Fibroblast of mammary gland (primary cell): ENCODE measurements at regions not wholly inside any gene's neighbourhood (a gene's known extent, or its start where the extent isn't known, plus 50 kb on each side); places are given as distances from the start of the nearest gene placed in this dataset.

Experiments used
- DNase-seq: peaks from one replicate; pipeline ENCODE4 v3.0.0-alpha.2; 2010; ENCODE audit warnings: low read depth
- H3K4me3 ChIP-seq: 2 replicates; pipeline ENCODE4 v1.5.1; 2011; ENCODE audit warnings: low read depth, mild to moderate bottlenecking, low read length, moderate library complexity; ENCODE audit not compliant: control insufficient read depth
- TF ChIP-seq, protein P1 (sequence below): conservative IDR thresholded peaks from 2 replicates; pipeline ENCODE4 v1.5.1; 2011; ENCODE audit warnings: low read depth, low read length, inconsistent platforms; ENCODE audit not compliant: control insufficient read depth, insufficient read depth

- DNase-seq: no peak
- TF ChIP-seq, protein P1, sequence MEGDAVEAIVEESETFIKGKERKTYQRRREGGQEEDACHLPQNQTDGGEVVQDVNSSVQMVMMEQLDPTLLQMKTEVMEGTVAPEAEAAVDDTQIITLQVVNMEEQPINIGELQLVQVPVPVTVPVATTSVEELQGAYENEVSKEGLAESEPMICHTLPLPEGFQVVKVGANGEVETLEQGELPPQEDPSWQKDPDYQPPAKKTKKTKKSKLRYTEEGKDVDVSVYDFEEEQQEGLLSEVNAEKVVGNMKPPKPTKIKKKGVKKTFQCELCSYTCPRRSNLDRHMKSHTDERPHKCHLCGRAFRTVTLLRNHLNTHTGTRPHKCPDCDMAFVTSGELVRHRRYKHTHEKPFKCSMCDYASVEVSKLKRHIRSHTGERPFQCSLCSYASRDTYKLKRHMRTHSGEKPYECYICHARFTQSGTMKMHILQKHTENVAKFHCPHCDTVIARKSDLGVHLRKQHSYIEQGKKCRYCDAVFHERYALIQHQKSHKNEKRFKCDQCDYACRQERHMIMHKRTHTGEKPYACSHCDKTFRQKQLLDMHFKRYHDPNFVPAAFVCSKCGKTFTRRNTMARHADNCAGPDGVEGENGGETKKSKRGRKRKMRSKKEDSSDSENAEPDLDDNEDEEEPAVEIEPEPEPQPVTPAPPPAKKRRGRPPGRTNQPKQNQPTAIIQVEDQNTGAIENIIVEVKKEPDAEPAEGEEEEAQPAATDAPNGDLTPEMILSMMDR: no peak
- H3K4me3 ChIP-seq: no peak overlapping the region
Measured at GRCh38 chr18:56086786-56087185, 498.8 kb upstream of the TCF4 start.

GRCh38 chr18:56086176-56086575, 498.2 kb upstream of the TCF4 start:
- TF ChIP-seq, protein P1: no peak
- peak; percentile 38 for DNase-seq
- no peak overlapping the region for H3K4me3 ChIP-seq

DNA sequence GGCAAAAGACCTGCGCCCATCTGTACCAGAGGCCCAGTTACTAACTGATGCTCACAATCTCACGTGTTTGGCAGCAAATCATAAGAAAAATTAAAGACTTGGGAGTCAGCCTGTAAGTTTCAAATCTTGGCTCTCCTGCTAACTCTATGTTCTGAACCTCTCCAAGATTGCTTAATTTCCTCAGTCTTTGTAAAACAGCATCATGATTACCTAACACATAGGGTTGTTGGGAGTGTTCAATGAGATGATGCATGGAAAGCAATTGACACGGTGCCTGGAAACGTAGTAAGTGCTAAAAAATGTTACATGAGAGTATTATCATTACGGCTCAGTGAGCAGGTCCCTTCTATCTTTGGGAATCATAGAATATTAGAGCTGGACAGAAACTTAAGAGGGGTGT, 497.6 kb upstream of the TCF4 start:
- TF ChIP-seq, protein P1: no peak
- DNase-seq: peak; percentile 96
- no peak overlapping the region for H3K4me3 ChIP-seq

DNA sequence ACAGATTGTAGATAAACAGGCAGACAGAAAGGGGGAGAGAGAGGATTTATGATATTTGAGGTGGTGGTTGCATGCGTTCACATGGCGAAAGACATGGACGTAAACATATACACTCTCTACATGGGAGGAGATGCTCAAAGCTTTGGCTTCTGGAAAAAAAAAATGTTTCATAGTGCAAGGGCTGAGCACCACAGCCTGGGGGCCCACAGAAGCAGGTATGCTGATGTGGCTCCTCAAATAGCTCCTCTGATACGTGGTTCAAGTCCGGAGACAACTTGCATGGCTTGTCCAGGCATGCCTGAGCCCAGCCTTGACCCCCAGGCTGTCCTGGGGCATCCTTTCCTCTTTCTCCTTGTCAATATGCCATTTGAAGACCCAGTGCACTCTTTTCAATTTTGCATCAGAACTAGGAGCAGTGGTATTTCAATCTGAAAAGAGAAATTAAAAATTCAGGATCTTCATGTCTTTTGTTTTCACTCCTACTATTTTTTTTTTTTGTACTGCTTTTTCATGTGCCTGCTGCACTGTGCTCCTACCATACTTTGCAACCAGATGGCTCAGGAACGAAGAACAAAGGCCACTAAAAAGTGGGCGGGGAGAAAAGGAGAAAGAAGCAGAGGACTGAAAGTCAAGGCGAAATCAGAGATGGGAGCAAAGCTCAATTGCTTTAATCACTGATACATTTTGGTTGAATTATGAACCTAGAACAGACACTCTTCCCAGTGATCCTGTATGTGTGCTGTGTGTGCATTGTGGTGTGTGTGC, 495.7 kb upstream of the TCF4 start:
- DNase-seq: no peak
- TF ChIP-seq, protein P1: no peak
- H3K4me3 ChIP-seq: no peak overlapping the region

GRCh38 chr18:56083097-56083521, 495.1 kb upstream of the TCF4 start:
- peak; percentile 68 for DNase-seq
- TF ChIP-seq, protein P1: peak; percentile 23
- no peak overlapping the region for H3K4me3 ChIP-seq

- TF ChIP-seq, protein P1: no peak
- no peak for DNase-seq
- H3K4me3 ChIP-seq: no peak overlapping the region
Measured at GRCh38 chr18:56076723-56077122, 488.7 kb upstream of the TCF4 start.
